A549 (cell line): ENCODE measurements at regions not wholly inside any gene's neighbourhood (a gene's known extent, or its start where the extent isn't known, plus 50 kb on each side); places are given as distances from the start of the nearest gene placed in this dataset.

ENCODE experiments used
- EP300 ChIP-seq, 2 experiments: fragments of >200 bp; sonication (Bioruptor Twin); formaldehyde crosslinking; IDR thresholded peaks; 2 replicates in 1 of 2; 3 replicates in 1 of 2; pipeline ENCODE4 v1.6.1; 2016 to 2017
- MAFK ChIP-seq: fragments of 450-650 bp; IDR thresholded peaks from 2 replicates; pipeline ENCODE4 v1.6.1; 2014; ENCODE audit not compliant: partially characterized antibody
- NR3C1 ChIP-seq: fragments of >200 bp; sonication (Bioruptor Twin); formaldehyde crosslinking; IDR thresholded peaks from 3 replicates; pipeline ENCODE4 v1.6.1; 2017
- RAD21 ChIP-seq, 2 experiments: fragments of >200 bp in 1 of 2; sonication (Bioruptor Twin) in 1 of 2; formaldehyde crosslinking in 1 of 2; IDR thresholded peaks in 1 of 2; conservative IDR thresholded peaks in 1 of 2; 2 replicates in 1 of 2; 3 replicates in 1 of 2; pipeline ENCODE4 v1.6.1; 2012 to 2018; ENCODE audit warnings: inconsistent platforms in 1 of 2
- TF ChIP-seq, protein P1 (sequence below): fragments of 150-350 bp; IDR thresholded peaks from 2 replicates; pipeline ENCODE4 v1.6.1; 2014; ENCODE audit warnings: low read depth, mild to moderate bottlenecking, low read length

DNA sequence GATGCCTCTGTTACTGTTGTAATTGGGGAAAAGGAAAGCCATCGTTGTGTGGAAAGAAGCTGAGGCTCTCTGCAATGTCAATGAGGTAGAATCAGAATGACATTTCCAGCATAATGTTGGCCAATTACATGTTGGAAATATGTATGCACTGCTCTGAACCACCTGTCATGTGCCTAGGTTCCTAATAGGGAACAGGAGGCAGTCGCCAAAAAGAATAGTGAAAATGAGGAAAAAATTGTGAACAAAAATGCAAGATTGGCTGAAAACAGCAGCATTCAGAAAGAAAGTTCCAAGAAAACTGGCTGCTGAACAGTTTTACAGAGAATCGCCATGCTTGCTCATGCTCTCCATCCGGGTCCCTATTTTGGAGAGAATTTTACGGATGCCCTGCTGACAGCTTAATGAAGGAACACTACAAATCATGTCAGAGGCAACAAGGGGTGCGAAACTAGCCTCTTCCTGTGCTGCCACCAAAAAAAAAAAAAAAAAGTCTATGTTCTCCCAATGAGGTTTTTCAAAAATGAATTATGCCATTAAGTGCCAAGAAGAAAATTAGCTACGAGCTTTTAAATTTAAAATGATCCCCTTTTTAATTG is 305.9 kb upstream of the ARRDC4 start:
- TF ChIP-seq EP300 (IDR thresholded peaks at IDR 0.05) = no peak
- TF ChIP-seq MAFK = no peak
- TF ChIP-seq NR3C1 = no peak
- TF ChIP-seq, protein P1, sequence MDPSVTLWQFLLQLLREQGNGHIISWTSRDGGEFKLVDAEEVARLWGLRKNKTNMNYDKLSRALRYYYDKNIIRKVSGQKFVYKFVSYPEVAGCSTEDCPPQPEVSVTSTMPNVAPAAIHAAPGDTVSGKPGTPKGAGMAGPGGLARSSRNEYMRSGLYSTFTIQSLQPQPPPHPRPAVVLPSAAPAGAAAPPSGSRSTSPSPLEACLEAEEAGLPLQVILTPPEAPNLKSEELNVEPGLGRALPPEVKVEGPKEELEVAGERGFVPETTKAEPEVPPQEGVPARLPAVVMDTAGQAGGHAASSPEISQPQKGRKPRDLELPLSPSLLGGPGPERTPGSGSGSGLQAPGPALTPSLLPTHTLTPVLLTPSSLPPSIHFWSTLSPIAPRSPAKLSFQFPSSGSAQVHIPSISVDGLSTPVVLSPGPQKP = no peak
- TF ChIP-seq RAD21 (conservative IDR thresholded peaks at IDR 0.05 in 1 of 2, IDR thresholded peaks at IDR 0.05 in 1 of 2) = no peak
